GM12878 (cell line): ENCODE measurements at regions not wholly inside any gene's neighbourhood (a gene's known extent, or its start where the extent isn't known, plus 50 kb on each side); places are given as distances from the start of the nearest gene placed in this dataset.

Experiments
- ATAC-seq: fragments of 200-7000 bp; cut with Tn5 transposase; 3 replicates; pipeline ENCODE4 v1.9.1; 2020; ENCODE audit warnings: mild to moderate bottlenecking, moderate library complexity
- BruUV-seq: library from RNA; stranded (reverse); fragments of 400-500 nt; replicated peaks from 2 replicates; lab custom pipeline; 2021; lab: Mats Ljungman, UMichigan
- CTCF ChIA-PET: fragments of 300-600 bp; sonication (Branson Sonifier 250); formaldehyde crosslinking; extraction: SDS; loops from one replicate; lab custom pipeline; 2021; ENCODE audit warnings: inconsistent platforms; lab: Yijun Ruan, JAX
- POLR2A ChIA-PET: fragments of 350-600 bp; formaldehyde crosslinking; extraction: SDS; loops from one replicate; lab custom pipeline; 2021; ENCODE audit warnings: inconsistent platforms; lab: Charles Lee
- RAD21 ChIA-PET: fragments of 300-600 bp; sonication (Branson Sonifier 250); formaldehyde crosslinking; loops from one replicate; lab custom pipeline; 2023; ENCODE audit warnings: antibody characterized with exemption; ENCODE audit not compliant: unreplicated experiment; lab: Charles Lee
- SMC1A ChIA-PET: fragments of 300-600 bp; sonication (Branson Sonifier 250); formaldehyde crosslinking; loops from one replicate; lab custom pipeline; 2023; ENCODE audit not compliant: unreplicated experiment, uncharacterized antibody; lab: Charles Lee
- DNase-seq: peaks from one replicate; pipeline ENCODE4 v3.0.0-alpha.2; 2011; ENCODE audit warnings: low read depth, low spot score
- FAIRE-seq: peaks from 3 replicates; lab custom pipeline; 2011; peaks lifted over from hg19 to GRCh38; lab: Jason Lieb, UNC
- H2AFZ ChIP-seq: 2 replicates; pipeline ENCODE4 v1.6.0; 2011; ENCODE audit warnings: low read depth, low read length, control low read depth; ENCODE audit not compliant: control insufficient read depth
- H3K27ac ChIP-seq: 2 replicates; pipeline ENCODE4 v1.5.1; 2011; ENCODE audit warnings: control low read depth; ENCODE audit not compliant: control insufficient read depth, insufficient read depth
- H3K27me3 ChIP-seq, 2 experiments: replicated peaks in 1 of 2; 2 replicates each; pipeline versions ENCODE4 v1.6.0 to v1.6.1; 2011; ENCODE audit warnings: low read length in 1 of 2; ENCODE audit not compliant: control insufficient read depth in 2 of 2, insufficient read depth in 2 of 2
- H3K36me3 ChIP-seq, 2 experiments: 2 replicates each; pipeline ENCODE4 v1.5.1; 2011; ENCODE audit warnings: low read length in 1 of 2; ENCODE audit not compliant: control insufficient read depth in 2 of 2, insufficient read depth in 2 of 2
- H3K4me1 ChIP-seq: 2 replicates; pipeline ENCODE4 v1.6.1; 2011; ENCODE audit warnings: mild to moderate bottlenecking, low read length, moderate library complexity, mixed read lengths; ENCODE audit not compliant: control insufficient read depth, insufficient read depth
- H3K4me2 ChIP-seq: 2 replicates; pipeline ENCODE4 v1.6.0; 2011; ENCODE audit warnings: control low read depth; ENCODE audit not compliant: control insufficient read depth, insufficient read depth
- H3K4me3 ChIP-seq: fragments of 200-600 bp; sonication (generic); 2 replicates; pipeline ENCODE4 v1.5.1; 2016
- H3K79me2 ChIP-seq: 2 replicates; pipeline ENCODE4 v1.6.0; 2011; ENCODE audit warnings: low read length; ENCODE audit not compliant: control insufficient read depth, insufficient read depth
- H3K9ac ChIP-seq: 2 replicates; pipeline ENCODE4 v1.8.0; 2011; ENCODE audit warnings: low read length, control low read depth, mixed read lengths; ENCODE audit not compliant: control insufficient read depth, insufficient read depth
- H3K9me3 ChIP-seq: replicated peaks from 3 replicates; pipeline ENCODE4 v1.5.1; 2011; ENCODE audit warnings: mild to moderate bottlenecking, low read length; ENCODE audit not compliant: control insufficient read depth, insufficient read depth
- H4K20me1 ChIP-seq: 2 replicates; pipeline ENCODE4 v1.6.0; 2011; ENCODE audit not compliant: control insufficient read depth, insufficient read depth
- CBX3 ChIP-seq: fragments of 200-600 bp; sonication (generic); IDR thresholded peaks from 2 replicates; pipeline ENCODE4 v1.6.1; 2016; ENCODE audit warnings: low read depth, borderline replicate concordance
- MEF2A ChIP-seq: IDR thresholded peaks from 2 replicates; pipeline ENCODE4 v1.6.1; 2011; ENCODE audit warnings: low read depth, mild to moderate bottlenecking, low read length, moderate library complexity; ENCODE audit not compliant: insufficient read depth
- NFXL1 ChIP-seq: fragments of 450-650 bp; IDR thresholded peaks from 2 replicates; pipeline ENCODE4 v1.6.1; 2017; ENCODE audit warnings: antibody characterized with exemption, mild to moderate bottlenecking, borderline replicate concordance
- NFYB ChIP-seq: IDR thresholded peaks from 2 replicates; pipeline ENCODE4 v1.6.1; 2011; ENCODE audit warnings: low read depth, mild to moderate bottlenecking, low read length, improper control_type of control experiment, moderate library complexity; ENCODE audit not compliant: insufficient read depth
- POLR2AphosphoS2 ChIP-seq: IDR thresholded peaks from 2 replicates; pipeline ENCODE4 v1.6.1; 2011; ENCODE audit warnings: low read depth, mild to moderate bottlenecking, low read length, improper control_type of control experiment, moderate library complexity
- WGBS: methylation state at CpG from one replicate; pipeline ENCODE4 v1.1.6; 2016; ENCODE audit warnings: low lambda C conversion rate; ENCODE audit not compliant: insufficient replicate concordance, insufficient coverage; ENCODE audit errors: missing lambda C conversion rate; 5-methylcytosine and 5-hydroxymethylcytosine counted together
- in situ Hi-C: fragments of 300-500 bp; cut with MboI; formaldehyde crosslinking; loops from 9 replicates; pipeline ENCODE4 v1.14.3; 2018; ENCODE audit warnings: mixed read lengths
- intact Hi-C: fragments of 100-400 bp; cut with micrococcal nuclease; formaldehyde crosslinking; loops from one replicate; pipeline ENCODE4 v1.14.2; 2022; ENCODE audit not compliant: unreplicated experiment
- TF ChIP-seq, protein P1 (sequence below): IDR thresholded peaks from 2 replicates; pipeline ENCODE4 v1.6.1; 2011; ENCODE audit warnings: low read depth, low read length, improper control_type of control experiment, borderline replicate concordance

DNA sequence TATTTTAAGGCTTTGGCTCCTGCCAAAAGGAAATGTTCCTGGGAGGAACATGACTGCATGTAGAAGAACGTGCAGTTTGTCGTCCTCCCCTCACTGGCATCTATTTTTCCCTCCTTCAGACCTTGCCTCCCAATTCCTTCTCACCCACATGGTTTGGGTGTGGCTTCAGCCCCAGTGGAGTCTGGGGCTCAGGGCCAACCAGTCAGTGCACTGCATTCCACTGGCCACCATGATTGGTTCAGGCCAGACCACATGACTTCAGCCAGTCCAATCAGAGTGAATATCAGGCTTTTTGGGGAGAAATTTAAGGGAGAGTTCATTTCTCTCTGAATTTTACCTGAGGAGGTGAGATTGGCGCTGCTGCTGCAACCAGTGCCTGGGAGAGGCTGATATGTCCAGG, 171.6 kb downstream of the ZIC5 start:
- Histone ChIP-seq H3K4me2 (no peak overlapping the region), H3K27ac (no peak overlapping the region), H3K9me3 (no peaks in the 10 kb centered on the region), H3K36me3 (no peaks in the 10 kb centered on the region), H3K79me2 (no peaks in the 10 kb centered on the region), H3K27me3 (no peaks in the 10 kb centered on the region), H2AFZ (no peak overlapping the region), H4K20me1 (no peaks in the 10 kb centered on the region; the same call in 1 of the 2 replicates), H3K4me1 (no peaks in the 10 kb centered on the region), H3K4me3 (no peak overlapping the region)
- ATAC-seq (no peak), FAIRE-seq (no peak)
- in situ Hi-C loops (no loop called here), intact Hi-C loops (no loop called here)
- ChIA-PET POLR2A (no interaction called here), SMC1A (no interaction called here), RAD21 (no interaction called here), CTCF (no interaction called here)
- 93% methylated on average over 3 of the region's 3 CpGs for WGBS
- no TSS peak for BruUV-seq
- no peak for TF ChIP-seq POLR2AphosphoS2
- TF ChIP-seq, protein P1, sequence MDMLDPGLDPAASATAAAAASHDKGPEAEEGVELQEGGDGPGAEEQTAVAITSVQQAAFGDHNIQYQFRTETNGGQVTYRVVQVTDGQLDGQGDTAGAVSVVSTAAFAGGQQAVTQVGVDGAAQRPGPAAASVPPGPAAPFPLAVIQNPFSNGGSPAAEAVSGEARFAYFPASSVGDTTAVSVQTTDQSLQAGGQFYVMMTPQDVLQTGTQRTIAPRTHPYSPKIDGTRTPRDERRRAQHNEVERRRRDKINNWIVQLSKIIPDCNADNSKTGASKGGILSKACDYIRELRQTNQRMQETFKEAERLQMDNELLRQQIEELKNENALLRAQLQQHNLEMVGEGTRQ = no peak
- no peak for TF ChIP-seq NFXL1
- peak; percentile 73 for TF ChIP-seq NFYB
- no peak for TF ChIP-seq MEF2A
- TF ChIP-seq, all 136 proteins: peak for 1
- no peak for DNase-seq
- no peak overlapping the region for H3K9ac ChIP-seq

DNA sequence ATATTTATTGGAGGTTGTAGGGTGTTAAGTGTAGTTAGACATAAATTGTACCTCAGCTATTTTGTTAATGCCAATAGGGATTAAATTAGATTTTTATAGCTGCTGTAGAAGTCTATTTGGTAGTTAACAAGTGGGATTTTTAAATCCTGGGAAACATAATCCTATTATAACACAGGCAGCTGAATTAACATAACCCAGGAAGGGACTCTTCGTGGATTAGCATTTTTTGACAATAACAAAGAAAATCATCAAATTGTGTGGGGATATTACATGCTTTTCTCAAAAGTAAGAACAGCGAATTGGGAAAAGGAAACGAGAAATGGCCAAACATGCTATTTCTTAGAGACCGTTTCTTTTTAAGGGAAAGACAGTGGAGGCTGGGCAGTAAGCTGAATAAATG, 172.8 kb downstream of the ZIC5 start:
- WGBS = 43% methylated on average over 4 of the region's 4 CpGs
- Histone ChIP-seq H4K20me1 (no peaks in the 10 kb centered on the region; the same call in 1 of the 2 replicates), H3K79me2 (no peaks in the 10 kb centered on the region), H3K36me3 (no peaks in the 10 kb centered on the region), H3K27ac (no peak overlapping the region), H3K4me2 (no peak overlapping the region), H3K27me3 (no peaks in the 10 kb centered on the region), H3K9ac (no peak overlapping the region), H3K4me1 (no peaks in the 10 kb centered on the region), H3K9me3 (no peaks in the 10 kb centered on the region), H3K4me3 (no peak overlapping the region), H2AFZ (no peak overlapping the region)
- ChIA-PET POLR2A (no interaction called here), RAD21 (interaction anchor here (0.6 kb wide), 1 partner anchor 9 kb away, joined by 3 read pairs; no protein-coding TSS in a partner anchor), CTCF (no interaction called here), SMC1A (no interaction called here)
- no peak for ATAC-seq
- no TSS peak for BruUV-seq
- in situ Hi-C loops = no loop called here
- FAIRE-seq = no peak
- intact Hi-C loops = no loop called here
- no peak for DNase-seq
- TF ChIP-seq CBX3 = no peak
